GM12892 (cell line): ENCODE measurements at regions not wholly inside any gene's neighbourhood (a gene's known extent, or its start where the extent isn't known, plus 50 kb on each side); places are given as distances from the start of the nearest gene placed in this dataset.

Experiments
- DNase-seq: peaks from one replicate; pipeline ENCODE4 v3.0.0; 2011; ENCODE audit not compliant: insufficient read length
- FAIRE-seq: peaks from 2 replicates; lab custom pipeline; 2011; peaks lifted over from hg19 to GRCh38; lab: Jason Lieb, UNC
- POLR2A ChIP-seq: IDR thresholded peaks from 2 replicates; pipeline ENCODE4 v1.6.1; 2011; ENCODE audit warnings: low read depth, low read length, control low read depth
- POLR2AphosphoS5 ChIP-seq: IDR thresholded peaks from 2 replicates; pipeline ENCODE4 v1.6.1; 2011; ENCODE audit warnings: low read depth, low read length, control low read depth
- TAF1 ChIP-seq: IDR thresholded peaks from 2 replicates; pipeline ENCODE4 v1.6.1; 2011; ENCODE audit warnings: low read depth, mild to moderate bottlenecking, control low read depth, low read length, borderline replicate concordance

DNA sequence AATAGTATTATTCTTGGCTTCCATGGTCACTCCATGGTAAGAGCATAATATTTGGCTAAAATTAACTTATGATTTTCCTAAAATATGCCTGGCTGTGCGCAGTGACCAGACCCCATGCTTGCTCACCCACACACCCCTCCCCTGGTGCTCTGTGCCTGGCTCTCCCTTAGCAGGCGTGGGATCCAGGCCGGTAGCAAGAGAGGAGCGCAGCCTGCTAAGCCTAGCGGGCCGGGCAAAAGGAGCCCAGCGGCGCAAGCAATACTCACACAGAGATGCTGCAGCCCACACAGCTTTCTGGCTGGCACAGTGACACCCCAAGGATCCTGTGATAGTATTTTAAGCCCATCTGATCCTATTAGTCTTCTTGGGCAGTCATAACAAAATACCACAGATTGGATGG lies 79.8 kb upstream of the EYS start:
- TF ChIP-seq POLR2A (no peak), TAF1 (no peak), POLR2AphosphoS5 (no peak)
- FAIRE-seq (no peak), DNase-seq (no peak)

DNA sequence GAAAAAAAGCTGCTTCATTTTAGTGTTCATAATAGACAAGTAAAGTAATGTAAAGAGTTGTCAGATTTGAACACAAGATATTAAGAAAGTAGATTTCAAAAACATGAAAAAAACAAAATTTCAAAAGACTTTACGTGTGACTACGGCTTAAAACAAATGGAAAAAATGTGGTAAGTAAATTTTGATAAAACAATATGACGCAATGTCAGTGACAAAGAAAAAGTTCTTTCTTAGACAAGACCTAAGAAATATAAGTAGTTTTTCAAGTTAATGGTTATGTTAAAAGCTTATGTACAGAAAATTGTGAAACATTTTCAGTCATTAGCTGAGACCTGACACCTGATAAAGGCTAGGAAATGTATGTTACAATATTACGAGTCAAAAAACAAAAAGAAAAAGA lies 73.7 kb upstream of the EYS start:
- no peak for FAIRE-seq
- TF ChIP-seq POLR2AphosphoS5: no peak
- TF ChIP-seq TAF1: no peak
- no peak for TF ChIP-seq POLR2A
- no peak for DNase-seq

DNA sequence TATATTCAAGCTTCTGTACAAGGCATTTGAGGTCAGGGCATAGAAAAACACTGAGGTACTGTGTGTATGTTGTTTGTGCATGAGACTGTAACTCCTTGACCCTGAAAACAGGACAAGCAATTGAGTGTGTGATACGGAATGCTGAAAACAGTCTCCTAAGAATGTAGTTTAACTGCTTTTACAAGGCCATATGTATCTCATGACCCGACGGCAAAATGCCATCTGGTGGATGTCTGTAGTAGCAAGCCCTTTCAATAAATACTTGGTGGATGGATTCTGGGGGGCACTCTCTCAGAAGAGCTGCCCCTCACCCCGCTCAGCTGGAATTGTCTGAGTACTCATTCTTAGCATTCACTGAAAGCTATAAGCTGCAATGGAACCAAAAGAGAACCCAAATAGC lies 69.3 kb upstream of the EYS start:
- FAIRE-seq: no peak
- DNase-seq: no peak
- TF ChIP-seq TAF1: no peak
- no peak for TF ChIP-seq POLR2AphosphoS5
- TF ChIP-seq POLR2A: no peak

DNA sequence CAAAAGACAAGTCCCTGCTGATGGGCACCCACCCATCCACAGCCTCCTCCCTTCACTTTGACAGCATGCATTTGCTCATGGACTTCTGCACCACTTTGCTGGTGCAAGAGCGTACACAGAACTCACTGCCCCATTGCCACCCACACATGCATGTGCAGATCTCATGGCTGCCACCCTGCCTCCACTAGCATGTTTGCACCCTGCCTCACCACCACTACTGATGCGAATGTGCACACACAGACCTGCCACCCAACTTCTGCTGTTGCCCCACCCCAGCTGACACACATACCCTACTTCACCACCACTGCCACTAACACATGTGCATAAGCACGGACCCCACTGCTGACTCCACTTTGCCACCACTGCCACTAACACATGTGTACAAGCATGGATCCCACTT lies 64.9 kb upstream of the EYS start:
- no peak for FAIRE-seq

DNA sequence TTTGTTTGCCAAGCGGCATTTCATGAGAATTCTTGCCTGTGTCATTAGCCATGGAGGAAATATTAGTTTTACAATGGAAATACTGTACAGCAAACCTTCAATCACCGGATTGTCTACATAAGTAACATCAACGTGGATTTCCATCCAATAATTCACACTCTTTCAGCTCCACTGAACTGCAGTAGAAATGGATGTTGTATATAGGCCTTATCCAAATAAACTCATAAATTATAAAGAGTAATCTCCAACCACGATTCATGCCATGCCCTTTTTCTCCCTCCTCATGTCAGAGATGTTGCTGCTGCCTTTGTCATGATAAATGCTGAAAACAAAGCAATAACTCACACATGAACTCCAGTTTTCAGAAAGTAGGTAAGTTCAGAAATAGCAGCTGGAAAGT lies 54.9 kb upstream of the EYS start:
- TF ChIP-seq POLR2AphosphoS5 (no peak), TAF1 (no peak), POLR2A (no peak)
- no peak for FAIRE-seq
- no peak for DNase-seq

More for the DNA sequence above, 64.9 kb upstream of the EYS start:
- no peak for DNase-seq
- TF ChIP-seq POLR2A (no peak), POLR2AphosphoS5 (no peak), TAF1 (no peak)

DNA sequence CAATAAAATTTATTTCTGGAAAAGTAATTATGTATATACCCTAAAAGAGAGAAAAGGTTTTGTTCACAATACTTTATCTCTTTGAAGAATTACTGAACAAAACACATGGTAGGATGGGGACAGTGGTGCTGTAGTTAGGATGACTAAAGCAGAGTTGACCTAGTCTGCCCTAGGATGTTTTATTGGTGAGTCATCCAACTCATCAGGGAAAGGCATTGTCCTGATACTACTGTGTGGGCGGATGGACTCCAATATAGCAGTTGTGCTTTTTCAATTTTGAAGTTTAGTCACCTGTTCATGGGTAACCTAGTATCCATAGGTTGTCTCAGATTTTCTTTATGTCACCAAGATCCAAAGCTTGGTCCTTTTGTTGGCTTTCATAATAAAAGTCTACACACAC lies 53.3 kb upstream of the EYS start:
- DNase-seq: no peak
- FAIRE-seq: no peak
- no peak for TF ChIP-seq POLR2A
- TF ChIP-seq TAF1: no peak
- TF ChIP-seq POLR2AphosphoS5: no peak
